Gastrocnemius medialis (tissue), 4 donors: ENCODE measurements at regions not wholly inside any gene's neighbourhood (a gene's known extent, or its start where the extent isn't known, plus 50 kb on each side); places are given as distances from the start of the nearest gene placed in this dataset.

Experiments
- ATAC-seq, 2 donors: fragments of 150-250 bp; one replicate each; pipeline ENCODE4 v1.9.1; 2016
- DNase-seq, 2 donors: peaks; one replicate each; pipeline ENCODE4 v3.0.0-alpha.2; 2019
- H3K27ac ChIP-seq, 4 donors: fragments of 200-600 bp; sonication (generic); 1 replicate in 1 of 4; 2 replicates in 3 of 4; pipeline ENCODE4 v1.5.1; 2016 to 2018; ENCODE audit warnings: mild to moderate bottlenecking in 2 of 4, moderate library complexity in 1 of 4
- H3K27me3 ChIP-seq, 3 donors: fragments of 200-600 bp; sonication (generic) in 2 of 3; 1 replicate in 1 of 3; 2 replicates in 2 of 3; pipeline versions ENCODE4 v1.5.1 to v1.6.0; 2016 to 2019; ENCODE audit warnings: mild to moderate bottlenecking in 1 of 3, moderate library complexity in 1 of 3
- H3K36me3 ChIP-seq, 2 donors: fragments of 200-600 bp; sonication (generic) in 1 of 2; one replicate each; pipeline ENCODE4 v1.5.1; 2017 to 2018
- H3K4me1 ChIP-seq, 2 donors: fragments of 200-600 bp; sonication (generic) in 1 of 2; one replicate each; pipeline ENCODE4 v1.5.1; 2016 to 2017; ENCODE audit warnings: mild to moderate bottlenecking in 2 of 2
- H3K4me3 ChIP-seq, 4 donors: fragments of 200-600 bp; sonication (generic) in 3 of 4; 1 replicate in 1 of 4; 2 replicates in 3 of 4; pipeline ENCODE4 v1.5.1; 2016 to 2019; ENCODE audit warnings: mild to moderate bottlenecking in 2 of 4
- H3K9me3 ChIP-seq, 3 donors: fragments of 200-600 bp; sonication (generic) in 2 of 3; 1 replicate in 1 of 3; 2 replicates in 2 of 3; pipeline ENCODE4 v1.5.1; 2016 to 2019
- CTCF ChIP-seq, 5 experiments: fragments of 450-650 bp in 3 of 5; fragments of 200-600 bp in 2 of 5; sonication (generic) in 2 of 5; IDR thresholded peaks in 4 of 5; conservative IDR thresholded peaks in 1 of 5; 1 replicate in 4 of 5; 2 replicates in 1 of 5; pipeline ENCODE4 v1.5.1; 2016 to 2019; ENCODE audit warnings: antibody characterized with exemption in 5 of 5, mild to moderate bottlenecking in 3 of 5, moderate library complexity in 3 of 5
- POLR2A ChIP-seq, 2 donors: fragments of 450-650 bp; IDR thresholded peaks; one replicate each; pipeline ENCODE4 v1.6.1; 2017; ENCODE audit warnings: antibody characterized with exemption in 2 of 2, mild to moderate bottlenecking in 2 of 2, moderate library complexity in 2 of 2
- in situ Hi-C, 4 donors: fragments of 200-750 bp; cut with MboI; loops; one replicate each; pipeline versions ENCODE4 v1.15.0 to v1.8.0; 2017; ENCODE audit warnings: low sequenced_read_pairs in 4 of 4
- intact Hi-C: fragments of 100-400 bp; cut with DNase I; formaldehyde crosslinking; loops from one replicate; pipeline ENCODE4 v1.15.1; 2023; ENCODE audit warnings: low total_unique reads

GRCh38 chr4:79064806-79065205 lies 125.6 kb upstream of the PAQR3 start:
- Histone ChIP-seq H3K36me3 (no peaks in the 10 kb centered on the region), H3K4me3 (no peak overlapping the region), H3K4me1 (no peaks in the 10 kb centered on the region), H3K27me3 (no peaks in the 10 kb centered on the region), H3K27ac (no peak overlapping the region), H3K9me3 (no peaks in the 10 kb centered on the region)
- in situ Hi-C loops (no loop called here), intact Hi-C loops (no loop called here)
- TF ChIP-seq CTCF (IDR thresholded peaks at IDR 0.05 in 4 of 5, conservative IDR thresholded peaks at IDR 0.05 in 1 of 5) (no peak), POLR2A (IDR thresholded peaks at IDR 0.05) (no peak)
- DNase-seq: no peak
- ATAC-seq: peak in 1 of 2 donors; percentile 16

GRCh38 chr4:79059631-79060399 lies 120.6 kb upstream of the PAQR3 start:
- intact Hi-C loops: no loop called here
- Histone ChIP-seq H3K27me3 (no peaks in the 10 kb centered on the region), H3K9me3 (no peaks in the 10 kb centered on the region), H3K4me3 (no peak overlapping the region), H3K36me3 (no peaks in the 10 kb centered on the region), H3K27ac (no peak overlapping the region), H3K4me1 (no peaks in the 10 kb centered on the region)
- in situ Hi-C loops: no loop called here
- TF ChIP-seq POLR2A (IDR thresholded peaks at IDR 0.05) (no peak), CTCF (IDR thresholded peaks at IDR 0.05 in 4 of 5, conservative IDR thresholded peaks at IDR 0.05 in 1 of 5) (no peak)
- no peak for DNase-seq
- ATAC-seq: no peak

DNA sequence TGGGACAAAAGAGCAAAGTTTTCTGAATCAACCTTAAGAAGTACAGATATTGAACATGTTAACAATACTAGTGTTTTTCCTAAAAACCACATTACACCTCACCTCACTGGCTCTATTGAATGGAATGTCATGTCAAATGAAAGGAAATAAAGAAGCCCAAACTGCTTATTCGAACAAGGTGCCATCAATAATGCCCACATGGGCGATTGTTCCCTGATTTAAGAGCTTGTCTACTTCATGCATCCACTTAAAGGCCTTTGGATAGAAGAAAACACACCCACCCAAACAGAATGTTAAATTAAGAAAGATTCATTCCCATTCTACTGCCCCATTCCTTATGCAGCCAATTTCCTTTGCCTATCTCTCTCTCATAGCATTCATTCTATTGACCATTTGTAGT lies 118.5 kb upstream of the PAQR3 start:
- peaks cover 0 to 3% of the 10 kb centered on the region in 2 donors for H3K4me1 ChIP-seq
- no peaks in the 10 kb centered on the region for H3K9me3 ChIP-seq
- ATAC-seq: no peak
- intact Hi-C loops: no loop called here
- in situ Hi-C loops: no loop called here
- H3K27me3 ChIP-seq: no peaks in the 10 kb centered on the region
- DNase-seq: no peak
- H3K36me3 ChIP-seq: no peaks in the 10 kb centered on the region
- no peak overlapping the region for H3K27ac ChIP-seq
- TF ChIP-seq POLR2A (IDR thresholded peaks at IDR 0.05) (no peak), CTCF (IDR thresholded peaks at IDR 0.05 in 4 of 5, conservative IDR thresholded peaks at IDR 0.05 in 1 of 5) (no peak)
- no peak overlapping the region for H3K4me3 ChIP-seq

- no peak overlapping the region for H3K27ac ChIP-seq
- H3K4me3 ChIP-seq: no peak overlapping the region
- peaks cover 0 to 3% of the 10 kb centered on the region in 2 donors for H3K4me1 ChIP-seq
- no peak for DNase-seq
- in situ Hi-C loops: no loop called here
- no peaks in the 10 kb centered on the region for H3K36me3 ChIP-seq
- no peaks in the 10 kb centered on the region for H3K9me3 ChIP-seq
- ATAC-seq: no peak
- H3K27me3 ChIP-seq: no peaks in the 10 kb centered on the region
- TF ChIP-seq POLR2A (IDR thresholded peaks at IDR 0.05) (no peak), CTCF (IDR thresholded peaks at IDR 0.05 in 4 of 5, conservative IDR thresholded peaks at IDR 0.05 in 1 of 5) (no peak)
- intact Hi-C loops: no loop called here
These were observed 114.5 kb upstream of the PAQR3 start for GRCh38 chr4:79053754-79054153.

DNA sequence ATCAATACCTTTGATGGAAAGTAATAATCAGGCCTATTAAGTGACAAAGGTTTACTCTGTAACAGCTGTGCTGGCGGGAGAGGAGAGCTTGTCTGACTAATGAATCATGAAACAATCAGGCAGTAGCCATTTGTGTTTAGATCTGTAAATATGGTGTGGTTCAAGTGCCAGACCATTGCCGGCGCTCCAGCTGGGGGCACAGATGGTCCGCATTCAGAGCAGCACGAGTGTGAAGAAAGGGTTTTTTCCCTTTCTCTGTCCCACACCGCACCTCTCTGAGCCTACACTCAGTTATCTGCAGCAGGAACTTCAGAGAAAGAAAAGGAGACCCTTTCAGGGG lies 111.3 kb upstream of the PAQR3 start:
- DNase-seq: no peak

More for the DNA sequence above, 111.3 kb upstream of the PAQR3 start:
- H3K4me1 ChIP-seq: peaks cover 9 to 10% of the 10 kb centered on the region in 2 donors
- no peak overlapping the region for H3K4me3 ChIP-seq
- H3K27ac ChIP-seq: no peak overlapping the region
- no peaks in the 10 kb centered on the region for H3K36me3 ChIP-seq
- ATAC-seq: no peak
- no peaks in the 10 kb centered on the region for H3K27me3 ChIP-seq
- intact Hi-C loops (no loop called here), in situ Hi-C loops (no loop called here)
- no peak for TF ChIP-seq CTCF (IDR thresholded peaks at IDR 0.05 in 4 of 5, conservative IDR thresholded peaks at IDR 0.05 in 1 of 5)
- TF ChIP-seq POLR2A (IDR thresholded peaks at IDR 0.05): no peak
- H3K9me3 ChIP-seq: no peaks in the 10 kb centered on the region
